ENCODE measurements at regions not wholly inside any gene's neighbourhood (a gene's known extent, or its start where the extent isn't known, plus 50 kb on each side); places are given as distances from the start of the nearest gene placed in this dataset.

DNA sequence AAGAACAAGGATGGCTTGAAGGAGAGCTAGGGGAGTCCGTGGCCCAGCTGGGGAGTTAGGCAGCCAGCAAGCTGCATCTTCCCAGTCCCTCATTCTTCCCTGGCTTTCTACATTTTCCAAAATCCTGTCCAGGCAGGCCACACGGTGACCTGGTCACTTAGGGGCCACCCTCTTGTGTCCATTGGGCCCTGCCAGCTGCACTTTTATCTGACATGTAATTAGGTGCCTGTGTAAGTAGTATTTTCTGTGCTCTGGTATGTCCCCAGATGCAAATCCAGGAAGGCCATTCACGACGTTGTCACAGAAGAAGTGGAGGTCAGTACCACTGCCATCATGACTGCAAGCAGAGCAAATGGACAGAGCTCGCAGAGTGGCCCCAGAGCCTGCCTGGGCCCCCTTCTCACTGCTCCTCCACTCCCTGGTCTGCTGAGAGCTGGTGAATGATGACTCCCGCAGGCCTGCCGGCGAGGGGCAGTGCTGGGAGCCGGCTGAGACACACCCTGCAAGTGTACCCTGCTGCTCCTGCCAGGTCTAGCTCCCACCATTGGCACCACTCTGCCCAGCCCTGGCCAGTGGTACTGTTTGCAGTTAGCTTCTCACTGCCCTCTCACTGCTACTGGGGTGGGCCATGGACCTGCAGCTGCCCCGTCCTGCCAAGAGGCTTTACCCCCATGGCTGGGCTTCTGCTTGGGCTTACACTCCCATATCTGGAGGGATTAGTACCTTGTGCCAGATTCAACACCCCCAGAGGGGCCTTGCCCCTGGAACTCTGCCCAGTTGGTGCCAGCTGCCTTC, 98.2 kb downstream of the GLRX3 start:
- in situ Hi-C loops (cut with HindIII; ENCODE audit: low sequenced_read_pairs) = no loop called here
- TF ChIP-seq, protein P1, sequence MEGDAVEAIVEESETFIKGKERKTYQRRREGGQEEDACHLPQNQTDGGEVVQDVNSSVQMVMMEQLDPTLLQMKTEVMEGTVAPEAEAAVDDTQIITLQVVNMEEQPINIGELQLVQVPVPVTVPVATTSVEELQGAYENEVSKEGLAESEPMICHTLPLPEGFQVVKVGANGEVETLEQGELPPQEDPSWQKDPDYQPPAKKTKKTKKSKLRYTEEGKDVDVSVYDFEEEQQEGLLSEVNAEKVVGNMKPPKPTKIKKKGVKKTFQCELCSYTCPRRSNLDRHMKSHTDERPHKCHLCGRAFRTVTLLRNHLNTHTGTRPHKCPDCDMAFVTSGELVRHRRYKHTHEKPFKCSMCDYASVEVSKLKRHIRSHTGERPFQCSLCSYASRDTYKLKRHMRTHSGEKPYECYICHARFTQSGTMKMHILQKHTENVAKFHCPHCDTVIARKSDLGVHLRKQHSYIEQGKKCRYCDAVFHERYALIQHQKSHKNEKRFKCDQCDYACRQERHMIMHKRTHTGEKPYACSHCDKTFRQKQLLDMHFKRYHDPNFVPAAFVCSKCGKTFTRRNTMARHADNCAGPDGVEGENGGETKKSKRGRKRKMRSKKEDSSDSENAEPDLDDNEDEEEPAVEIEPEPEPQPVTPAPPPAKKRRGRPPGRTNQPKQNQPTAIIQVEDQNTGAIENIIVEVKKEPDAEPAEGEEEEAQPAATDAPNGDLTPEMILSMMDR (IDR thresholded peaks at IDR 0.05; ENCODE audit: low read depth, low read length) = no peak

DNA sequence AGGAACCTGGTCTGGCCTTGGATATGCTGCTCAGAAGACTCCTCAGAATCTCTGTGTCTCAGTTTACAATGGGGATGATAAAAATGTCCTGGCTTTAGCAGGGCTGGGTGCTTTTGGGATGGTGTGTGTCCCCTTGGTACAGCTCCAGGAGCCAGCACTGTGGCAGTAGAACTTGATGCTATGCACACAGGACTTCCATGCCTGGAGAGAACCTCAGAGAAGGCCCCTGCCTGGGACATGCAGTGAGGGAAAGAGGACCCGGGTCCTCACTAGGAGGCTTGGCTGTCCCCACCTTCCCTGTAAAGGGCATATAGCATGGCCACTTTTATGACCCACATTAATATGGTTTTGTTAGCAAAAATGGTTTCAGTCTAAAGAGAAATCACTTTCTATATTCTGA, 100.5 kb downstream of the GLRX3 start:
- no peak for DNase-seq (ENCODE audit: low read depth, low spot score)
- no peak overlapping the region for H3K4me3 ChIP-seq (ENCODE audit: low read depth, low read length)
- in situ Hi-C loops (cut with HindIII; ENCODE audit: low sequenced_read_pairs) = no loop called here
- TF ChIP-seq, protein P1 (IDR thresholded peaks at IDR 0.05; ENCODE audit: low read depth, low read length) = no peak

More for the DNA sequence above, 98.2 kb downstream of the GLRX3 start:
- no peak overlapping the region for H3K4me3 ChIP-seq (ENCODE audit: low read depth, low read length)
- DNase-seq (ENCODE audit: low read depth, low spot score) = no peak

GRCh38 chr10:130240409-130240808, 104.2 kb downstream of the GLRX3 start:
- in situ Hi-C loops (cut with HindIII; ENCODE audit: low sequenced_read_pairs) = no loop called here
- TF ChIP-seq, protein P1 (IDR thresholded peaks at IDR 0.05; ENCODE audit: low read depth, low read length) = no peak
- H3K4me3 ChIP-seq (ENCODE audit: low read depth, low read length) = no peak overlapping the region

GRCh38 chr10:130242513-130242912, 106.3 kb downstream of the GLRX3 start:
- no peak for DNase-seq (ENCODE audit: low read depth, low spot score)
- TF ChIP-seq, protein P1 (IDR thresholded peaks at IDR 0.05; ENCODE audit: low read depth, low read length) = no peak
- no peak overlapping the region for H3K4me3 ChIP-seq (ENCODE audit: low read depth, low read length)
- in situ Hi-C loops (cut with HindIII; ENCODE audit: low sequenced_read_pairs) = no loop called here

More at GRCh38 chr10:130240409-130240808, 104.2 kb downstream of the GLRX3 start:
- no peak for DNase-seq (ENCODE audit: low read depth, low spot score)

DNA sequence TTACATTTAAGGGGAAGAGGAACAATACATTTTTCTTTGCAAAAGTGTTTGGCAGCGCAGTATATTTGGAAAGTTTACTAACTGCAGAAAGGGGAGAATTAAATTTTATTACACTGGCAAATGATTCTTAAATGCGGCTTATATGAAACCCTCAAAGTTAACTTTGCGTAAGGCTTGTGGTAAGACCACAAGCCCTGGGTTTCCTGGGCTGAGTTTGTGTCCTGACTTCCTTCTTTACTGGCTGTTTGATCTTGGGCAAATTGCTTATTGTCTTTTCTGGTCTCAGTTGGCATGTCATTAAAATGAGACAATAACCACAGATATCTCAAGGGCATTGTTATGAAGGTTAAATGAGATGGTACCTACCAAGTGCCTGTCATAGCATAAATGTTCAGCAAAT, 106.8 kb downstream of the GLRX3 start:
- no peak overlapping the region for H3K4me3 ChIP-seq (ENCODE audit: low read depth, low read length)
- DNase-seq (ENCODE audit: low read depth, low spot score) = no peak
- TF ChIP-seq, protein P1 (IDR thresholded peaks at IDR 0.05; ENCODE audit: low read depth, low read length) = no peak
- in situ Hi-C loops (cut with HindIII; ENCODE audit: low sequenced_read_pairs) = no loop called here

GRCh38 chr10:130244031-130244927, 108.1 kb downstream of the GLRX3 start:
- H3K4me3 ChIP-seq (ENCODE audit: low read depth, low read length) = no peak overlapping the region
- TF ChIP-seq, protein P1 (IDR thresholded peaks at IDR 0.05; ENCODE audit: low read depth, low read length) = no peak
- DNase-seq (ENCODE audit: low read depth, low spot score) = no peak
- in situ Hi-C loops (cut with HindIII; ENCODE audit: low sequenced_read_pairs) = no loop called here
